ENCODE measurements at regions not wholly inside any gene's neighbourhood (a gene's known extent, or its start where the extent isn't known, plus 50 kb on each side); places are given as distances from the start of the nearest gene placed in this dataset.

GRCh38 chr15:96415513-96416217 is 85.2 kb downstream of the NR2F2 start:
- no peak for DNase-seq

GRCh38 chr15:96416218-96416933 is 85.9 kb downstream of the NR2F2 start:
- no peak for DNase-seq

DNA sequence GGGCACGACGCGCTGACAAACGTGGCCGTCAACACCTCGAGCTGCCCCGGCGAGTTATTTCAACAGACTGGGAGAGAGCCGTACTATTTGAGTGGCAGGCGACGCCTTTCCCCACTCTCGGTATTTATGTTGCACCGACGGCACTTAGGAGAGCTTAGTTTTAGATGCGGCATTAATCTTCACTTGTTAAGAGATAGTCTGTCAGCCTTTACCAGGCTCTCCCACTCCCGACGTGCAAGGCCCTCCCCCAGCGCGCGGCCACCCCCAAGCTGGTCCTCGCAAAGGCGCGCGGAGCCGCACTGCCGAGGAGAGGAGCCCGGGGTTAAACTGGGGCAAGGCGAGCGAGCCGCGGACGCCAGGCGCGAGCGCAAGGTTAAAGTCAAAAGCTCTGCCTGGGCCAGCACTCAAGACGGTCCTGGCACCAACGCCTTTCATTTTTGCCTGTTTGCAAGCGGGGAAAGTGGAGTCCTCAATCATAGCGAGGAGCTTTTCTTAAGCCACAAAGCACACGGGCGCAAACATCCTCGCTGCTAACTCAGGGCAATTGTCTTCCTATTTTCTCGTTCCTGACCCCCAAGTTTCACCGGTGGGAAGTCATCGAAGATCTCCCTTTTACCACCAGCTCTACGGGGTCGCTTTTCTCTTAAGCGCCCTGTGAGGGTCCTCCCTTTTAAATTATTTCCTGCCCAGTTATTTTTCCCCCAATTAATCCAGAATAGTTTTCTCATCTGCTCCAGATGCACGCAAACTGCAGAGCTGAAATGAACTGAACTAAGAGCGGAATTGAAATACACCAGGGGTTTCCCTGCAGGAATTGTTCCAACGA is 86.6 kb downstream of the NR2F2 start:
- DNase-seq, result no peak

DNA sequence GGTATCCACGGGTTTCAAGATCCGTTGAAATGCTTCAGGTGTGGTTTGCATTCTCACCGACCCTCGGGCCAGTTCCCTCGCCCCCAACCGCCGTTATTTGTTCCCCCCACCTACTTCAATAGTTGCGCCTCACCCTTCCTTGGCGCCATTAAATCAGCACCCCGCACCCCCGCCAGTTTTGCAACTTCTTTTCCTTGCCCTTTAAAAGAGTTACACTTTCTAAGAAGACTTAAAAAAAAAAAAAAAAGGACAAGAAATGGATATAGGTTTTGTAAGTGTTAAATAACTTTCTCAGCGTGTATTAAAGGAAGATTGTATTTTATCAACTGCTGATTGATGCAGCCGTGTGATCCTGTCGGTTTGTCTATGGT is 87.2 kb downstream of the NR2F2 start:
- no peak for DNase-seq

- DNase-seq, result no peak
Observed at GRCh38 chr15:96418146-96418545, 87.6 kb downstream of the NR2F2 start.

- no peak for DNase-seq
Observed at GRCh38 chr15:96421178-96421601, 90.7 kb downstream of the NR2F2 start.

DNA sequence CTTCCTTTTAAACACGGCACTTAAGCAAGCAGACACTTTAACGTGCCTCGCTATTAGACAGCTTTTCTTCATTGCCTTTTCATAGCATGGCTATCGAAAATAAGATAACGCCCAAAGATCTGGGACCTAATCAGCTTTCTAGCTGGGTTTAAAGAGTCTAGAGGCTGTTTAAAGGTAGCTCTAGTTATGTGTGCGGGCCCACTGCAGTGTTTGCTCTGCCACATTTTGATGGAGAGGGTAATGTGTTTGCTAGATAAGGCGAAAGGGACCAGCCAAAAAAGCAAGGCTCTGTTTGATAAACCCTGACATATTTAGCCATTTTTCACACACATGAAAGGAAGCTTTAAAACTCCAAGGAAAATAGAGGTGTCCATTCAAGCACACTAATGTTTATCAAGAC is 91.6 kb downstream of the NR2F2 start:
- no peak for DNase-seq

GRCh38 chr15:96424674-96425073 is 94.2 kb downstream of the NR2F2 start:
- DNase-seq, result no peak

DNA sequence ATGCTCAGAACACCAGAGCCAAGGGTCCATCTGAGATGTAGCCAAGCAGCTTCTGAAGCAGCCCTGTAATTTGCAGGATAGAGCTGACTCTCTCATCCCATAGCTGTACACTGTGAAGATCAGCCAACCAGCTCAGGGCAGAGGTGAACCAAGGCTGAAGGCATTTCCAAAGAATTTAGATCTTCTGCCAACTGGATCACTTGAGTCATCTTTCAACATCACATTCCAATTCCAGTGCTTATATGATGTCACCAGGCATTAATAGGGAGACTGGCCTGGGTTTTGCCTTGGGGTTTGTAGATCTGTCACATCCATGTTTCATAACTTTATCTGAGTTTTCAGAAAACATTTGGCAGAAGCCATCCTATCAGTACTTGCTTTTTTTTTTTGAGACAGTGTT is 98.2 kb downstream of the NR2F2 start:
- no peak for DNase-seq

GRCh38 chr15:96431786-96432185 is 101.3 kb downstream of the NR2F2 start:
- no peak for DNase-seq

DNA sequence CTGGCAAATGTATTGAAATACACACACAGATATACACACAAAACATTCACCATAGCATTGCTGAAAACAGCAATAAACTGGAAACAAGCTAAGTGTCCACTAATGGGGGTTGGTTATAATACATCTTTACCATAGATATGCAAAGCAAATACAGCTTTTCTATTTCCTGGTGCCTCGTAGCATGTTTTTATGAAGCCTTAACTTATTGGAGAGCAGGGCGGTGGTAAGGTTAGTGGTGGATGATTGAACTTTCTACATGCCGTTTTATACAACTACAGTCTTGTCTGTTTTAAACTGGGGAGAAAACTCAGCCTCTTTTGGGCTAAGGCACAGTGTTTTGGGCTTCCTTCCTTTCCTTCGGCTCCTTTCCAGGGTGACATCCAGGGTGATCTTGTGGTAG is 104.5 kb downstream of the NR2F2 start:
- no peak for DNase-seq

DNA sequence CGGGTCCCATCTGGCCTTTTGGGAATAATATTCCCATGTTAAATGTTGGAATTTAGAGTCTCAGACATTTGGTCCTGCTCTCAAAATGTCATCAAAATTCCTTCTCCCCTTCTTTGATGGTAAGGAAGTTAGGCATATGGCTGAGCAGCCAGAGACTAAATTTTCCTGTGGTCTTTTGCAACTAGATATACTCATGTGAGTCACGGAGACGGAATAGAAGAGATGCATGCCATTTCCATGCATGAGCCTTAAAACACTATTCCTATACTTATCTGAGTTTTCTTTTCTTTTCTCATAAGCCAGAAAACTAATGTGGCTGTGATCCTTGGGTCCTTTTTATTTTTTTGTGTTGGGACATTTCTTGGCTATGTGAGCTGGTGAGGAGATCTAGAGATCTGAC is 105.3 kb downstream of the NR2F2 start:
- no peak for DNase-seq

- no peak for DNase-seq
Observed at GRCh38 chr15:96440978-96441377, 110.5 kb downstream of the NR2F2 start.

GRCh38 chr15:96442076-96442475 is 111.6 kb downstream of the NR2F2 start:
- no peak for DNase-seq

DNA sequence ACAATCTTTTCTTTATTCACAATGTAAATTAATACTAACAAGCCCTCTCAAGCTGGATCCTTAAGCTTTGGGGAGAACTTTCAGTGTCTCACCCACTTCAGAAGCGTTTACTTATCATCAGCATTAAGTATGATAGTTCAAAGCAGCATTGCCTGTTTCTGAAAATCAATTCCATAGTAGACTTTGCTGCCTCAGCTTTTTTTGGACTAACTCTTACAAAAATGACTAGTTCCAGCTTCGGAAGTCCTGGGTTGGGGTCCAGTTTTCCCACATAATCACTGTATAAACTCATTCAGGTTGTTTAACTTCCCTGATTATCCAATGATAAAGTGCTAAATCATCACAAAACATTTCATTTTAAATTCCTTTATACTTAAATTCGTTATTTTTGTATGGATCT is 114.4 kb downstream of the NR2F2 start:
- no peak for DNase-seq

- no peak for DNase-seq
Observed at GRCh38 chr15:96448923-96449322, 118.4 kb downstream of the NR2F2 start.

- no peak for DNase-seq
Observed at GRCh38 chr15:96457841-96458240, 127.3 kb downstream of the NR2F2 start.

DNA sequence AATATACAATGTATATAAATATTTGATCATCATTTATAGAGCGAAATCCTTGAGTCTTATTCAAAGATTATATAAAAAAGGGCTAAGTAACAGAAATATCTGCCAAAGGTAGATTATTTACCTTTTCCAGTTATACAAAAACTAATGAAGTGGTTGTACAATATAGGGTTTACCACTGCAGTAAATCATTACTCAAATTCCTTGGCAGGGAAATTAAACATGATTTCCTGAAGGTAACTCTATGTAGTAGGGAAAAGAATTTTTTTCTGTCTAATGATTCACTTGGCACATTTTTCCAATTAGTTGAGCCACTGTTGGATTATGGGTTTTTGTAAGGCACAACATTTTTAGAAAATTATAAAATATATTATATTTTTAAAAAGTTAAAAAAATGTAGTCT is 129.6 kb downstream of the NR2F2 start:
- DNase-seq, result no peak

DNA sequence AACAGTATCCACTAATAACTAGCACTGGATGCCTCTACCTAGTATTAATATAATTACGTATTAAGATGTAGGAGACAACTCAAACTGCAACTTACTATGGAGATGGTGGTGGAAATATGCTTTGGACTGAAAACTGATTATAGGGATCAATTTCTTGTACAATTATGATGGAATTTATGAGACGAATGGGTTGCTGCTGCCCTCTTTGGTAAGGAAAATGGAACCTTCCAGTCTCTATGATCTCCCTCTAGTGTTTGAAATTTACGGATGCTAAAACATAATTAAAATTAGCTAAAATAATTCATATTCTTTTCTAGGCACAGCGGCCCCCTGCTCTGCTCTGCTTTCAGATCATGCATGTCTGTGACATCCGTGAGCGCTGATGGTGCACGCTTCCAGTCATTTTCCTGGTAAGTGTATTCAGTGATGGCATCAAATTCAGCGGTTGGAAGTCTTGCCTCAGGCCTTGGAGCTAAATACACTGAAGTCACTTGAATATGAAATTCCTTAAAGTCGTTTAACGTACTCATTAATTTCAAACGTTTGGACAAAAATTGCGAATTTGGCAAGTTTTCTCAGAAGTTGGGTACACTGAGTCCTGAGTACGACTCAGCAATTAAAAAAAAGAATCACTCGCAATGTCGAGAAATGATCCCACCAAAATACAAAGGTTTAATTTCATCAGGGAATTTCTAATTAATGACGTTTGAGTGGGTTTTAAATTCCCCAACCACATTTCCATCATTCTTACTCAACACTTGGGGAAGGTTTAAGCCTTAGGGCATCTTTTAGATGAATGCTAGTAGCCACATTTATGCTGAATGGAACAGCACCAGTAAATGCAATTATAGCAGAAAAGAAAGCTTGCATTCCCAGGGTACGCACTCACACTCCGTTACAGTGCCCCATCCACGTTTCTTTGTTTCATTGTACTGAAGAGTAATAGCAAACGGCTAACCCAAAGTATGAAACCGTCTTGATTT is 132.6 kb downstream of the NR2F2 start:
- no peak for DNase-seq

DNA sequence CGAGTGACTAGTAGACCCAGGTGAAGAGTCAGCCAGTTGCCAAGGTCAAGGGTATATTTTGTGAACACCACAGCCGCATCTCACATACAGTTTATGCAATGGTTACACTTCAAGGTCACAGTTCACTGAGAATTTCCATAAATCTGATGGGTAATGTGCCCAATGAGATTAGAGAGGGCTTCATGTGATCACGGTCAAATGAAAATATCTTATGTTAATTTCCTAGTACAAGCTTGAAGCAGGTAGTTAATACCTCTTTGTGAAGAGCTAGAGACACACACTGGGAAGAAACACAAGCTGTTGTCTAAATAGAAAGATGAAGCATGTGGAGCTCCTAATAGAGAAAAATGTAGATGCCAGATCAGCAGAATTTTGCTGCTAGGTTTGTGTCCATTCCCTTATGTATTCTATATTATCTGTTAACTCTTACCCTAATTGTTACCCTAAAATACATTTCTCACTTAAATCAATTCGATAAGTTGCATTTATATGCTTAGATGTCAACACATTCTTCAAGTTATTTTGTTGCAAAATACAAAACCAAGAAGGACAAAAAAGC is 136.0 kb downstream of the NR2F2 start:
- no peak for DNase-seq

DNA sequence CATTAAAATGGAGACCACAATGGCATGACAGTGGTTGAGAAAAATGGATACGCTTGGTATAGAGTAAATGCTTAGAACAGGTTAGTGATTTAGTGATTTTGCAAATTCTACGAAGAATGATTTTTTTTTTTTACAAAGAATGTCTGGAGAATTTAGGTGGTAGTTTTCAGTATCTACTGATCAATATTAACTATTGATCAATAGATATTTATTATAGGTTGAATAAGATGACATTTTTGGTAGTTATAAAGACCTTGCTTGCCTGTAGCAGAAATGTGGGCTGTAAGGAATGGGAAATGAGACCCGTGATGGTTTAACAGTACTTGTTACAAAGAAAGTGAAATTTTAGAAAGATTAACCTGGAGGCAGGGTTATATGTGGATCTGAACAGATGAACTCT is 137.5 kb downstream of the NR2F2 start:
- no peak for DNase-seq

DNA sequence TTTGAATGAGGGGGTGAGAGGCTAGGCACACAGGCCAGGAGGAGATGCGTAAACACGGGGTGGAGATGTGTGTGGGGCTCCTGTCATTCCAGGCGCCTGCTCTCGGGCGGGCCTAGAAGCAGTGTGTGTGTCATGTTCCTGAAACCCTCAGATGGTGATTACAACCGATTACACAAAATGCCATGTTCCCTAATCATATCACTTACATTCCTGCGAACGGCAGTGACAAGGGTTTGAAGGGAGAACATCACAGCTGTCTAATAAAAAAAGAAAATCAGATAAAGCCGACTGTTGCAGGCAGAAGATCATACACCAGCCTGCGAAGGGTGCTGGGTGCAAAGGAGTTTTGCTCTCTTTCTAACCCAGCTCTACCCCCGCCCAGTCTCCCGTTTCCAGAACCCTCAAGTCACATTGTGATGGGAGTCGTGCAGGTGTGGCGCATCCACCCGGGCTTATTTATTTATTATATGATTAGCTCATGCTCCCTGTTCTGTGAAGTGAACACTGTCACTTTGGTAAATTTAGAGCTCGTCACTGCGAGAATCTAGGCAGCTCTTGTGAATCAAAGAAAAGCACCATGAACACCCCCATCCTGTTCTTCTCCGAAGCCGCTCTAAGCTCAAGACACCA is 140.3 kb downstream of the NR2F2 start:
- no peak for DNase-seq

Measured in activated effector memory CD4-positive, alpha-beta T cell treated with anti-CD3 and anti-CD28 coated beads, Interleukin-2, amount 50 U/mL, for 16 hours (primary cell).